Esophagus squamous epithelium (tissue), 5 donors: ENCODE measurements at regions not wholly inside any gene's neighbourhood (a gene's known extent, or its start where the extent isn't known, plus 50 kb on each side); places are given as distances from the start of the nearest gene placed in this dataset.

Experiments
- DNase-seq: peaks from one replicate; lab custom pipeline; 2025; lab: John Stamatoyannopoulos, UW
- H3K27ac ChIP-seq, 4 donors: fragments of 200-600 bp; sonication (generic); one replicate each; pipeline ENCODE4 v1.5.1; 2016 to 2019; ENCODE audit warnings: mild to moderate bottlenecking in 1 of 4
- H3K27me3 ChIP-seq, 4 donors: fragments of 200-600 bp; sonication (generic); 1 replicate in 3 of 4; 2 replicates in 1 of 4; pipeline versions ENCODE4 v1.5.1 to v1.6.0; 2017 to 2021; ENCODE audit warnings: antibody characterized with exemption in 1 of 4
- H3K36me3 ChIP-seq, 3 donors: fragments of 200-600 bp; sonication (generic); one replicate each; pipeline ENCODE4 v1.5.1; 2016 to 2019
- H3K4me1 ChIP-seq, 3 donors: fragments of 200-600 bp; sonication (generic); one replicate each; pipeline ENCODE4 v1.5.1; 2017 to 2019
- H3K4me3 ChIP-seq, 4 donors: fragments of 200-600 bp; sonication (generic); 1 replicate in 3 of 4; 2 replicates in 1 of 4; pipeline ENCODE4 v1.5.1; 2016 to 2019; ENCODE audit warnings: mild to moderate bottlenecking in 2 of 4, moderate library complexity in 1 of 4
- H3K9me3 ChIP-seq, 3 donors: fragments of 200-600 bp; sonication (generic); one replicate each; pipeline ENCODE4 v1.5.1; 2016 to 2019
- CTCF ChIP-seq, 6 experiments: fragments of 450-650 bp in 4 of 6; fragments of 200-600 bp in 2 of 6; sonication (generic) in 2 of 6; IDR thresholded peaks; one replicate each; pipeline ENCODE4 v1.5.1; 2016 to 2019; ENCODE audit warnings: antibody characterized with exemption in 6 of 6, mild to moderate bottlenecking in 4 of 6, moderate library complexity in 4 of 6
- POLR2A ChIP-seq, 4 donors: fragments of 450-650 bp; IDR thresholded peaks; one replicate each; pipeline ENCODE4 v1.6.1; 2017; ENCODE audit warnings: antibody characterized with exemption in 4 of 4, mild to moderate bottlenecking in 4 of 4, moderate library complexity in 3 of 4
- WGBS, 2 donors: methylation state at CpG; one replicate each; pipeline ENCODE4 v1.1.5; 2018; 5-methylcytosine and 5-hydroxymethylcytosine counted together
- intact Hi-C: fragments of 100-400 bp; cut with DNase I; formaldehyde crosslinking; loops from one replicate; pipeline ENCODE4 v1.15.0; 2022
- donor health status: DM: yes; HTN: yes; CAD: no.

DNA sequence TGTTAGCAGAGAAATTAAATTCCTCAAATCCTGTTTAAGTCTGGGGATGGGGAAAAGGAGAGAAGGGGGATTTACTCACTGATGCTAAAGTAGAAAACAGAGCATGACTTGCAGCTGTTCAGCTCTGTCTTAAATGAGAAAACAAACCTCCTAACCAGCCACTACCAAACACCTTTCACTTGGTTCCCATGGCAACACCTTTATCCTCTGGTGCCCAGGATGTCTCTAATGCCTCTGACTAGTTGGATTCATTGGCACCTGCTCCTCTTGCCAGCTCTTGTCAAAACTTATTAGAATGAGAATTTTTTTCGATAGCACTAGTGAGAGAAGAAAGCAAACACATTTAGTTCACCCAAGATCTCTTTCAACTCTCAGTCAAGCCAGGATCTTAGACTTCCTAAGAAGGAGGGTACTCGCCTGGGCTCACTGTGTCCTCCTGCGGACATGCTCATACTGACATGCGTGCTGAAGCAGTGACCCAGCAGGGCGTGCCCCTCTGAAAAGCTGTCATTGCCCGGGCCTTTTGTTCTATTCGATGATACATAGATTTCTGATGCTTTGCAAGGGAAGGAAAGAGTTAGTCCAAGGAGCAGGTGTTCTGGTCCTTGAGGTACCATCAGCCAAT lies 656.0 kb upstream of the CELF4 start:
- TF ChIP-seq POLR2A (IDR thresholded peaks at IDR 0.05) = no peak
- no peak overlapping the region for H3K27ac ChIP-seq
- whole genome bisulfite sequencing, 2 donors = 65 to 73% methylated on average over 7 of the region's 7 CpGs
- H3K9me3 ChIP-seq = no peaks in the 10 kb centered on the region
- no peaks in the 10 kb centered on the region for H3K27me3 ChIP-seq
- no peak for DNase-seq
- H3K4me3 ChIP-seq = no peak overlapping the region
- H3K36me3 ChIP-seq = no peaks in the 10 kb centered on the region
- no peaks in the 10 kb centered on the region for H3K4me1 ChIP-seq
- intact Hi-C loops = no loop called here

- intact Hi-C loops = no loop called here
- WGBS, 2 donors = 17 to 40% methylated on average over 1 of the region's 1 CpG
- no peaks in the 10 kb centered on the region for H3K36me3 ChIP-seq
- no peaks in the 10 kb centered on the region for H3K9me3 ChIP-seq
- H3K4me3 ChIP-seq = no peak overlapping the region
- H3K27me3 ChIP-seq = no peaks in the 10 kb centered on the region
- H3K4me1 ChIP-seq = no peaks in the 10 kb centered on the region
- no peak for DNase-seq
- H3K27ac ChIP-seq = no peak overlapping the region
- no peak for TF ChIP-seq POLR2A (IDR thresholded peaks at IDR 0.05)
- TF ChIP-seq CTCF (IDR thresholded peaks at IDR 0.05) = no peak
Measured at GRCh38 chr18:38198956-38199355, 633.4 kb upstream of the CELF4 start.

- no peaks in the 10 kb centered on the region for H3K36me3 ChIP-seq
- WGBS, 2 donors = 47 to 52% methylated on average over 1 of the region's 1 CpG
- no peaks in the 10 kb centered on the region for H3K27me3 ChIP-seq
- H3K4me3 ChIP-seq = no peak overlapping the region
- intact Hi-C loops = no loop called here
- H3K9me3 ChIP-seq = no peaks in the 10 kb centered on the region
- H3K27ac ChIP-seq = no peak overlapping the region
- TF ChIP-seq POLR2A (IDR thresholded peaks at IDR 0.05) (no peak), CTCF (IDR thresholded peaks at IDR 0.05) (no peak)
- no peak for DNase-seq
- H3K4me1 ChIP-seq = no peaks in the 10 kb centered on the region
Measured at GRCh38 chr18:38198526-38198925, 632.9 kb upstream of the CELF4 start.

DNA sequence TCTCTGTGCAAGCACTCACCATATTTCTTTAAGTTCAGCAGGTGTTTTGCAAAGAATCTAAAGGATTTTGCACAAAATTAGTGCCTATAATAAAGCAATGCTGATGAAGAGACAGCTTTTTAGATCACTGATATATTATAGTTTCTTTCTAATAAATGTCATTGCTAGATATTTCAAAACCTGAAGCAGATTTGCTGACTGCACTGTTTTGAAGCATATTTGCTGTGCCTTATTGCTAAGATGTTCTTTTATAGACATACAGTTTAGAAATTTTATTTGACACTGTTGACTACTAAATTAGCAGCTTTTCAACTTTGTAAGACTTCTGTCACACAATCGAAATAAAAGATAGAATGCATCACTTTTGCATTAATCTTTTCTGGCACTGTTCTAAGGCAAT lies 620.9 kb upstream of the CELF4 start:
- WGBS, 2 donors = 65 to 80% methylated on average over 1 of the region's 1 CpG
- DNase-seq = no peak
- H3K4me3 ChIP-seq = no peak overlapping the region
- peaks cover 0 to 11% (median 0%) of the 10 kb centered on the region in 3 donors for H3K9me3 ChIP-seq
- TF ChIP-seq CTCF (IDR thresholded peaks at IDR 0.05) (no peak), POLR2A (IDR thresholded peaks at IDR 0.05) (no peak)
- no peaks in the 10 kb centered on the region for H3K4me1 ChIP-seq
- H3K27ac ChIP-seq = no peak overlapping the region
- intact Hi-C loops = no loop called here
- no peaks in the 10 kb centered on the region for H3K27me3 ChIP-seq
- no peaks in the 10 kb centered on the region for H3K36me3 ChIP-seq

DNA sequence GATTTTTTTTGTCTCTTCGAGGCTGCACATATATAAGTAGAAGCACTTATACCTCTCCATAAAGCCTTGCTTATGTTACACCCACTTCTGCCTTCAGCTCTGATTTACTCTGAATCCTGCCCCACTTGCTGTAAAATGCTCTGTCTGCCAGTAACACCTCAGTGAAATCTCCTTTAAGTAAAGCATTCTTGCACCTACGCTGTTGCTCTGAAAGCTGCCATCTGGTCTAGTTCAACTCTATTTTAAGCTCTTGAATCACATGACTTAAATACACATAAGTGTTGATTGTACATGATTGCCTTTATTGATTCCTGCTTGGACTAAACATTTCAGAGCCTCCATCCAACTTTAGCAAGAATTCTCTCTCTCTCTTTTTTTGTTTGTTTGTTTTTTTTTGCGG lies 609.0 kb upstream of the CELF4 start:
- no peak for DNase-seq
- Histone ChIP-seq H3K27me3 (no peaks in the 10 kb centered on the region), H3K27ac (no peak overlapping the region), H3K36me3 (no peaks in the 10 kb centered on the region), H3K4me3 (no peak overlapping the region), H3K4me1 (no peaks in the 10 kb centered on the region), H3K9me3 (no peaks in the 10 kb centered on the region)
- 37 to 46% methylated on average over 3 of the region's 3 CpGs for WGBS, 2 donors
- TF ChIP-seq CTCF (IDR thresholded peaks at IDR 0.05) (no peak), POLR2A (IDR thresholded peaks at IDR 0.05) (no peak)
- intact Hi-C loops = no loop called here

DNA sequence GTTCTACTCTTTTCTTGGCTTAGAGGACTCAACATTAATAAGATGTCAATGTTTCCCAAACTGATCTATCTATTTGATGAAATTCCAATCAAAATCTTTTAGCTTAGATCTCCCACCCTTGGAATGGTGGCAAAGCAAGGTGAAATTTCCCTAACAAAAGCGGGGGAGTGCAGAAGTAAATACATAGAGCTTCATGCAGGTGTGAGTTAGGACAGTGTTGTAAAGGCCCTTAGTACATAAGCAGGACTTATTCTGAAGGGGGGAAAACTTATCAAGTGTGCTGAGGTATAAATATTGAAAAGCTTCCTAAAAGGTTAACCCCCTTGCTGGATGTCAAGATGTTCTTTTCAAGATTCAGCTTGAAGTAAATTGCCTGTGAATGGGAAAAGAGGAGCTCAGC lies 608.6 kb upstream of the CELF4 start:
- 92 to 100% methylated on average over 1 of the region's 1 CpG for WGBS, 2 donors
- intact Hi-C loops = no loop called here
- no peaks in the 10 kb centered on the region for H3K9me3 ChIP-seq
- H3K27me3 ChIP-seq = no peaks in the 10 kb centered on the region
- no peak overlapping the region for H3K4me3 ChIP-seq
- TF ChIP-seq CTCF (IDR thresholded peaks at IDR 0.05) = no peak
- H3K27ac ChIP-seq = no peak overlapping the region
- no peaks in the 10 kb centered on the region for H3K36me3 ChIP-seq
- H3K4me1 ChIP-seq = no peaks in the 10 kb centered on the region
- DNase-seq = no peak
